H1 (cell line): ENCODE measurements at regions not wholly inside any gene's neighbourhood (a gene's known extent, or its start where the extent isn't known, plus 50 kb on each side); places are given as distances from the start of the nearest gene placed in this dataset.
A peak's percentile ranks its signal among the peaks of the same experiment; 100 is the strongest.

Experiments used
- CTCF ChIA-PET: fragments of 300-600 bp; sonication (Branson Sonifier 250); formaldehyde crosslinking; loops from one replicate; lab custom pipeline; 2021; ENCODE audit not compliant: partially characterized antibody; lab: Charles Lee
- POLR2A ChIA-PET: fragments of 300-600 bp; sonication (Branson Sonifier 250); formaldehyde crosslinking; loops from one replicate; lab custom pipeline; 2021; ENCODE audit warnings: inconsistent platforms; ENCODE audit not compliant: partially characterized antibody; lab: Charles Lee
- DNase-seq, 2 experiments: peaks; one replicate each; pipeline versions ENCODE4 v3.0.0 to v3.0.0-alpha.2; 2010 to 2022; ENCODE audit warnings: low spot score in 2 of 2, low read depth in 1 of 2, mixed read lengths in 1 of 2
- FAIRE-seq: peaks from 2 replicates; lab custom pipeline; 2011; peaks lifted over from hg19 to GRCh38; lab: Jason Lieb, UNC
- H2AFZ ChIP-seq: 2 replicates; pipeline ENCODE4 v1.8.1; 2012; ENCODE audit warnings: low read length, inconsistent platforms
- H2AK5ac ChIP-seq: 2 replicates; pipeline ENCODE4 v1.6.1; 2013; ENCODE audit warnings: low read depth, low read length
- H2BK120ac ChIP-seq: replicated peaks from 2 replicates; pipeline ENCODE3; 2013; ENCODE audit warnings: low read depth, low read length, inconsistent platforms
- H2BK12ac ChIP-seq: 2 replicates; pipeline ENCODE4 v1.6.1; 2013; ENCODE audit warnings: low read depth, low read length
- H2BK15ac ChIP-seq: 2 replicates; pipeline ENCODE4 v1.6.1; 2013; ENCODE audit warnings: low read length
- H2BK20ac ChIP-seq: 2 replicates; pipeline ENCODE4 v1.6.1; 2013; ENCODE audit warnings: low read length
- H2BK5ac ChIP-seq: 2 replicates; pipeline ENCODE4 v1.6.1; 2013; ENCODE audit warnings: low read depth, low read length
- H3K14ac ChIP-seq: 2 replicates; pipeline ENCODE4 v1.6.1; 2013; ENCODE audit warnings: inconsistent platforms; ENCODE audit not compliant: insufficient read length
- H3K18ac ChIP-seq: 2 replicates; pipeline ENCODE4 v1.6.1; 2013; ENCODE audit warnings: low read length; ENCODE audit errors: extremely low read depth
- H3K23ac ChIP-seq: 2 replicates; pipeline ENCODE4 v1.6.1; 2013; ENCODE audit warnings: inconsistent platforms; ENCODE audit not compliant: insufficient read length
- H3K23me2 ChIP-seq: 2 replicates; pipeline ENCODE4 v1.6.1; 2013; ENCODE audit warnings: low read depth, low read length
- H3K27ac ChIP-seq: 2 replicates; pipeline ENCODE4 v1.6.1; 2011; ENCODE audit warnings: low read depth, low read length, inconsistent platforms
- H3K27me3 ChIP-seq, 4 experiments: replicated peaks in 1 of 4; 1 replicate in 1 of 4; 2 replicates in 3 of 4; pipeline versions ENCODE4 v1.6.1 to v1.8.1; 2011 to 2013; ENCODE audit warnings: low read length in 3 of 4, mild to moderate bottlenecking in 3 of 4, inconsistent platforms in 2 of 4, mixed read lengths in 2 of 4, moderate library complexity in 1 of 4; ENCODE audit not compliant: control insufficient read depth in 3 of 4, insufficient read depth in 3 of 4; ENCODE audit errors: extremely low read depth in 1 of 4
- H3K36me3 ChIP-seq, 4 experiments: 2 replicates each; pipeline versions ENCODE4 v1.6.1 to v1.8.1; 2011 to 2013; ENCODE audit warnings: mild to moderate bottlenecking in 4 of 4, low read length in 3 of 4, moderate library complexity in 2 of 4, control low read depth in 1 of 4, inconsistent platforms in 1 of 4; ENCODE audit not compliant: insufficient read depth in 4 of 4, control insufficient read depth in 2 of 4
- H3K4ac ChIP-seq: replicated peaks from 2 replicates; pipeline ENCODE3; 2013; ENCODE audit warnings: low read length, low read depth, mixed read lengths, inconsistent platforms; ENCODE audit not compliant: insufficient read length
- H3K4me1 ChIP-seq, 4 experiments: replicated peaks in 1 of 4; 1 replicate in 1 of 4; 2 replicates in 3 of 4; pipeline versions ENCODE4 v1.6.1 to v1.8.1; 2011 to 2013; ENCODE audit warnings: low read length in 3 of 4, inconsistent platforms in 2 of 4, mixed read lengths in 1 of 4; ENCODE audit not compliant: insufficient read depth in 4 of 4, control insufficient read depth in 3 of 4
- H3K4me2 ChIP-seq, 2 experiments: 2 replicates each; pipeline versions ENCODE4 v1.6.1 to v1.8.1; 2011 to 2013; ENCODE audit warnings: low read depth in 2 of 2, low read length in 2 of 2, control low read depth in 1 of 2, inconsistent platforms in 1 of 2, mild to moderate bottlenecking in 1 of 2; ENCODE audit not compliant: insufficient read depth in 1 of 2
- H3K4me3 ChIP-seq, 4 experiments: fragments of 200-600, 300-600 bp in 1 of 4; sonication (generic), shearing (Covaris generic), sonication (Bioruptor Twin) in 1 of 4; 2 replicates each; pipeline versions ENCODE4 v1.5.1 to v1.8.1; 2011 to 2016; ENCODE audit warnings: low read length in 4 of 4, low read depth in 3 of 4, control low read depth in 2 of 4, inconsistent platforms in 2 of 4, mild to moderate bottlenecking in 2 of 4, mixed read lengths in 1 of 4, moderate library complexity in 1 of 4; ENCODE audit not compliant: insufficient read depth in 2 of 4; ENCODE audit errors: extremely low read depth in 1 of 4
- H3K56ac ChIP-seq: replicated peaks from 2 replicates; pipeline ENCODE3; 2013; ENCODE audit warnings: low read depth, mild to moderate bottlenecking, mixed read lengths, low read length, inconsistent platforms; ENCODE audit not compliant: insufficient read length
- H3K79me1 ChIP-seq: 2 replicates; pipeline ENCODE4 v1.6.1; 2013; ENCODE audit warnings: low read depth, low read length, control low read depth
- H3K79me2 ChIP-seq, 2 experiments: 2 replicates each; pipeline versions ENCODE4 v1.6.1 to v1.8.1; 2012 to 2013; ENCODE audit warnings: low read length in 2 of 2, mild to moderate bottlenecking in 2 of 2, inconsistent platforms in 1 of 2; ENCODE audit not compliant: insufficient read depth in 2 of 2, control insufficient read depth in 1 of 2
- H3K9ac ChIP-seq, 4 experiments: replicated peaks in 1 of 4; 1 replicate in 1 of 4; 2 replicates in 3 of 4; pipeline versions ENCODE4 v1.6.1 to v1.8.1; 2011 to 2013; ENCODE audit warnings: low read depth in 3 of 4, low read length in 3 of 4, control low read depth in 2 of 4, mild to moderate bottlenecking in 2 of 4, moderate library complexity in 2 of 4, inconsistent platforms in 1 of 4; ENCODE audit errors: extremely low read depth in 1 of 4
- H3K9me3 ChIP-seq, 2 experiments: 2 replicates each; pipeline versions ENCODE4 v1.6.1 to v1.8.1; 2012 to 2013; ENCODE audit warnings: mild to moderate bottlenecking in 2 of 2, moderate library complexity in 2 of 2, control low read depth in 1 of 2, inconsistent platforms in 1 of 2, low read depth in 1 of 2, low read length in 1 of 2, mixed read lengths in 1 of 2; ENCODE audit not compliant: insufficient read depth in 2 of 2
- H4K20me1 ChIP-seq, 2 experiments: replicated peaks in 1 of 2; 2 replicates each; pipeline versions ENCODE3 to v1.8.1; 2011 to 2013; ENCODE audit warnings: inconsistent platforms in 2 of 2, low read length in 2 of 2, mild to moderate bottlenecking in 1 of 2; ENCODE audit not compliant: insufficient read depth in 2 of 2, control insufficient read depth in 1 of 2
- H4K5ac ChIP-seq: 2 replicates; pipeline ENCODE4 v1.6.1; 2013; ENCODE audit warnings: low read length, low read depth, mixed read lengths, inconsistent platforms; ENCODE audit not compliant: insufficient read length
- H4K8ac ChIP-seq: 2 replicates; pipeline ENCODE4 v1.8.0; 2013; ENCODE audit warnings: mild to moderate bottlenecking, moderate library complexity, low read length, inconsistent platforms; ENCODE audit not compliant: insufficient read depth; ENCODE audit errors: extremely low read depth
- H4K91ac ChIP-seq: replicated peaks from 2 replicates; pipeline ENCODE3; 2013; ENCODE audit warnings: low read length, mixed read lengths, inconsistent platforms; ENCODE audit not compliant: insufficient read length
- CBX8 ChIP-seq: fragments of 300-800, 300-1000 bp; sonication (generic); IDR thresholded peaks from 2 replicates; pipeline ENCODE4 v1.7.1; 2016; ENCODE audit warnings: low read depth, low read length, borderline replicate concordance
- E2F6 ChIP-seq: IDR thresholded peaks from 2 replicates; pipeline ENCODE4 v1.6.1; 2012; ENCODE audit warnings: inconsistent platforms
- EZH2 ChIP-seq: fragments of 200-600 bp; sonication (generic); IDR thresholded peaks from 2 replicates; pipeline ENCODE4 v1.7.1; 2012; ENCODE audit warnings: low read depth, mild to moderate bottlenecking, moderate library complexity, low read length, inconsistent platforms; ENCODE audit not compliant: severe bottlenecking
- NRF1 ChIP-seq: IDR thresholded peaks from 2 replicates; pipeline ENCODE4 v1.6.1; 2011; ENCODE audit warnings: mild to moderate bottlenecking, low read depth, low read length, improper control_type of control experiment
- RNF2 ChIP-seq: fragments of 200-900, 300-1000 bp; sonication (generic); IDR thresholded peaks from 2 replicates; pipeline ENCODE4 v1.7.1; 2016; ENCODE audit warnings: borderline replicate concordance, low read depth, mild to moderate bottlenecking, antibody characterized with exemption, low read length; ENCODE audit not compliant: poor library complexity, severe bottlenecking; ENCODE audit errors: missing control alignments
- SUZ12 ChIP-seq: fragments of 200-600 bp; sonication (generic); IDR thresholded peaks from 2 replicates; pipeline ENCODE4 v1.6.1; 2012; ENCODE audit warnings: mild to moderate bottlenecking, inconsistent platforms, low read length, moderate library complexity, mixed read lengths
- TCF12 ChIP-seq: IDR thresholded peaks from 2 replicates; pipeline ENCODE4 v1.6.1; 2011; ENCODE audit warnings: low read depth, mild to moderate bottlenecking, low read length
- YY1 ChIP-seq: IDR thresholded peaks from 2 replicates; pipeline ENCODE4 v1.6.1; 2011; ENCODE audit warnings: low read depth, mild to moderate bottlenecking, low read length
- WGBS, 2 experiments: shearing (Covaris generic) in 1 of 2; methylation state at CpG; one replicate each; pipeline versions ENCODE4 v1.1.6 to v1.1.7; 2013 to 2015; ENCODE audit warnings: low lambda C conversion rate in 2 of 2, mixed read lengths in 2 of 2, inconsistent platforms in 1 of 2, low coverage in 1 of 2, missing lambda C conversion rate in 1 of 2; ENCODE audit not compliant: insufficient replicate concordance in 2 of 2, insufficient coverage in 1 of 2, insufficient read length in 1 of 2; ENCODE audit errors: extremely low coverage in 1 of 2, missing lambda C conversion rate in 1 of 2; 5-methylcytosine and 5-hydroxymethylcytosine counted together

- Histone ChIP-seq H2BK120ac (no peak overlapping the region), H3K4ac (no peak overlapping the region), H3K27me3 (peaks cover 84 to 98% (median 97%) of the 10 kb centered on the region in 4 experiments), H3K18ac (0 out of 2 replicates have a peak overlapping the region, but pooled peaks have one; percentile 44), H2AK5ac (no peak overlapping the region), H2BK15ac (no peak overlapping the region), H3K36me3 (peaks cover 0 to 6% (median 0%) of the 10 kb centered on the region in 4 experiments; a peak in 1 of 8 replicates), H3K9me3 (no peaks in the 10 kb centered on the region), H2BK5ac (no peak overlapping the region), H3K79me1 (no peaks in the 10 kb centered on the region), H3K56ac (no peak overlapping the region), H3K4me1 (peaks cover 12 to 19% (median 15%) of the 10 kb centered on the region in 4 experiments), H3K79me2 (no peaks in the 10 kb centered on the region), H3K4me3 (peak overlapping the region; percentile 20 to 54 (median 32); a peak in 5 of 8 replicates), H4K5ac (no peak overlapping the region), H3K23me2 (peaks cover 5% of the 10 kb centered on the region; the same call in 1 of the 2 replicates), H3K27ac (no peak overlapping the region), H3K14ac (no peak overlapping the region), H4K20me1 (peaks cover 5 to 11% of the 10 kb centered on the region in 2 experiments), H4K91ac (no peak overlapping the region), H4K8ac (no peak overlapping the region), H3K9ac (no peak overlapping the region), H2AFZ (no peak overlapping the region), H2BK20ac (no peak overlapping the region), H3K4me2 (peak overlapping the region; percentile 86 to 87), H2BK12ac (no peak overlapping the region), H3K23ac (no peak overlapping the region)
- FAIRE-seq: no peak
- 2% methylated on average over 31 of the region's 35 CpGs; no CpG with 5 or more reads in 1 of the 2 experiments for WGBS, 2 experiments
- ChIA-PET CTCF (interaction anchor here (0.9 to 3.2 kb wide), 9 partner anchors 10 to 121 kb away, joined by 3 to 10 read pairs (median 4); no protein-coding TSS in a partner anchor), POLR2A (interaction anchor here (1.0 kb wide), 1 partner anchor 67 kb away, joined by 5 read pairs; no protein-coding TSS in a partner anchor)
- DNase-seq: peak in 1 of 2 experiments; percentile 73
- TF ChIP-seq RNF2 (peak; percentile 91), E2F6 (peak; percentile 81), TCF12 (0 out of 2 replicates have a peak, but pooled peaks have one; percentile 2), EZH2 (peak; percentile 10), CBX8 (peak; percentile 28; the same call in 1 of the 2 replicates), SUZ12 (peak; percentile 63; the same call in 1 of the 2 replicates), YY1 (peak; percentile 29; the same call in 1 of the 2 replicates), NRF1 (no peak)
These were observed 126.8 kb downstream of the TMEM174 start for GRCh38 chr5:73299665-73300336.
